ENCODE measurements at regions not wholly inside any gene's neighbourhood (a gene's known extent, or its start where the extent isn't known, plus 50 kb on each side); places are given as distances from the start of the nearest gene placed in this dataset.

GRCh38 chr10:1939016-1939415 lies 201.7 kb upstream of the ADARB2 start:
- TF ChIP-seq, protein P1, sequence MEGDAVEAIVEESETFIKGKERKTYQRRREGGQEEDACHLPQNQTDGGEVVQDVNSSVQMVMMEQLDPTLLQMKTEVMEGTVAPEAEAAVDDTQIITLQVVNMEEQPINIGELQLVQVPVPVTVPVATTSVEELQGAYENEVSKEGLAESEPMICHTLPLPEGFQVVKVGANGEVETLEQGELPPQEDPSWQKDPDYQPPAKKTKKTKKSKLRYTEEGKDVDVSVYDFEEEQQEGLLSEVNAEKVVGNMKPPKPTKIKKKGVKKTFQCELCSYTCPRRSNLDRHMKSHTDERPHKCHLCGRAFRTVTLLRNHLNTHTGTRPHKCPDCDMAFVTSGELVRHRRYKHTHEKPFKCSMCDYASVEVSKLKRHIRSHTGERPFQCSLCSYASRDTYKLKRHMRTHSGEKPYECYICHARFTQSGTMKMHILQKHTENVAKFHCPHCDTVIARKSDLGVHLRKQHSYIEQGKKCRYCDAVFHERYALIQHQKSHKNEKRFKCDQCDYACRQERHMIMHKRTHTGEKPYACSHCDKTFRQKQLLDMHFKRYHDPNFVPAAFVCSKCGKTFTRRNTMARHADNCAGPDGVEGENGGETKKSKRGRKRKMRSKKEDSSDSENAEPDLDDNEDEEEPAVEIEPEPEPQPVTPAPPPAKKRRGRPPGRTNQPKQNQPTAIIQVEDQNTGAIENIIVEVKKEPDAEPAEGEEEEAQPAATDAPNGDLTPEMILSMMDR (IDR thresholded peaks at IDR 0.05): no peak
- TF ChIP-seq POLR2A (IDR thresholded peaks at IDR 0.05): no peak
